Glutamatergic neuron (in vitro differentiated cells): ENCODE measurements at regions not wholly inside any gene's neighbourhood (a gene's known extent, or its start where the extent isn't known, plus 50 kb on each side); places are given as distances from the start of the nearest gene placed in this dataset.

Experiments
- DNase-seq: peaks from one replicate; pipeline ENCODE4 v3.0.0; 2022
- H3K27ac Mint-ChIP-seq: one replicate; pipeline ENCODE4 v1.8.0; 2020; ENCODE audit warnings: mild to moderate bottlenecking, mixed read lengths, inconsistent platforms; ENCODE audit not compliant: unreplicated experiment
- H3K27me3 Mint-ChIP-seq: one replicate; pipeline ENCODE4 v1.8.0; 2020; ENCODE audit warnings: mild to moderate bottlenecking, moderate library complexity, mixed read lengths, inconsistent platforms; ENCODE audit not compliant: unreplicated experiment
- H3K36me3 Mint-ChIP-seq: one replicate; pipeline ENCODE4 v1.8.0; 2020; ENCODE audit warnings: mild to moderate bottlenecking, mixed read lengths, inconsistent platforms; ENCODE audit not compliant: unreplicated experiment
- H3K4me1 Mint-ChIP-seq: one replicate; pipeline ENCODE4 v1.8.0; 2020; ENCODE audit warnings: mild to moderate bottlenecking, low read depth, mixed read lengths, inconsistent platforms; ENCODE audit not compliant: unreplicated experiment
- H3K4me3 Mint-ChIP-seq: one replicate; pipeline ENCODE4 v1.8.0; 2020; ENCODE audit warnings: mild to moderate bottlenecking, mixed read lengths, inconsistent platforms; ENCODE audit not compliant: unreplicated experiment
- H3K9me3 Mint-ChIP-seq: one replicate; pipeline ENCODE4 v1.8.0; 2020; ENCODE audit warnings: mild to moderate bottlenecking, moderate library complexity, mixed read lengths, inconsistent platforms; ENCODE audit not compliant: unreplicated experiment
- CTCF ChIP-seq: fragments of 200-600 bp; sonication (generic); IDR thresholded peaks from one replicate; pipeline ENCODE4 v1.5.0; 2021; ENCODE audit not compliant: partially characterized antibody, unreplicated experiment

- peaks cover 23% of the 10 kb centered on the region for H3K4me1 Mint-ChIP-seq
- H3K4me3 Mint-ChIP-seq: no peak overlapping the region
- H3K9me3 Mint-ChIP-seq: peaks cover 5% of the 10 kb centered on the region
- TF ChIP-seq CTCF: no peak
- H3K27ac Mint-ChIP-seq: no peak overlapping the region
- no peak for DNase-seq
- H3K27me3 Mint-ChIP-seq: no peaks in the 10 kb centered on the region
- H3K36me3 Mint-ChIP-seq: peaks cover 5% of the 10 kb centered on the region
These were observed 102.7 kb upstream of the SLC22A23 start for GRCh38 chr6:3559561-3559960.

DNA sequence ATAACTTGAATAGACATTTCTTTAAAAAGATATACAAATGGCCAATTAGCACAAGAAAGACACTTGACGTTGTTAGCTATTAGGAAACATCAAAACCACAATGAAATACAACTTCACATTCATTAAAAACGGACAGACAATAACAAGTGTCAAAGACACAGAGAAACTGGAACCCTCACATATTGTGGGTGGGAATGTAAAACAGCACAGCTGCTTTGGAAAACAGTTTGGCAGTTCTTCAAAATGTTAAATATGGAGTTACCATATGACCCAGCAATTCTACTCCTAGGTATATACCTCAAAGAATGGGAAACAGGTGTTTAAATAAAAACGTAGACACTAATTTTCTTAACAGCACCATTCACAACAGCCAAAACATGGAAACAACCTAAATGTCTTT is 100.5 kb upstream of the SLC22A23 start:
- Mint-ChIP-seq H3K27ac (no peak overlapping the region), H3K27me3 (no peaks in the 10 kb centered on the region), H3K4me3 (no peak overlapping the region), H3K9me3 (peaks cover under 1% of the 10 kb centered on the region), H3K36me3 (peaks cover 6% of the 10 kb centered on the region), H3K4me1 (peaks cover 17% of the 10 kb centered on the region)
- TF ChIP-seq CTCF: no peak
- no peak for DNase-seq

GRCh38 chr6:3553254-3553653 is 96.4 kb upstream of the SLC22A23 start:
- peaks cover 3% of the 10 kb centered on the region for H3K9me3 Mint-ChIP-seq
- H3K4me1 Mint-ChIP-seq: no peaks in the 10 kb centered on the region
- no peak overlapping the region for H3K4me3 Mint-ChIP-seq
- H3K36me3 Mint-ChIP-seq: peaks cover 25% of the 10 kb centered on the region
- no peak for DNase-seq
- H3K27ac Mint-ChIP-seq: no peak overlapping the region
- TF ChIP-seq CTCF: no peak
- no peaks in the 10 kb centered on the region for H3K27me3 Mint-ChIP-seq

- Mint-ChIP-seq H3K4me1 (no peaks in the 10 kb centered on the region), H3K9me3 (peaks cover 5% of the 10 kb centered on the region), H3K4me3 (no peak overlapping the region), H3K27ac (no peak overlapping the region), H3K36me3 (peaks cover 25% of the 10 kb centered on the region), H3K27me3 (no peaks in the 10 kb centered on the region)
- TF ChIP-seq CTCF: no peak
- no peak for DNase-seq
These were observed 95.1 kb upstream of the SLC22A23 start for GRCh38 chr6:3551716-3552511.

DNA sequence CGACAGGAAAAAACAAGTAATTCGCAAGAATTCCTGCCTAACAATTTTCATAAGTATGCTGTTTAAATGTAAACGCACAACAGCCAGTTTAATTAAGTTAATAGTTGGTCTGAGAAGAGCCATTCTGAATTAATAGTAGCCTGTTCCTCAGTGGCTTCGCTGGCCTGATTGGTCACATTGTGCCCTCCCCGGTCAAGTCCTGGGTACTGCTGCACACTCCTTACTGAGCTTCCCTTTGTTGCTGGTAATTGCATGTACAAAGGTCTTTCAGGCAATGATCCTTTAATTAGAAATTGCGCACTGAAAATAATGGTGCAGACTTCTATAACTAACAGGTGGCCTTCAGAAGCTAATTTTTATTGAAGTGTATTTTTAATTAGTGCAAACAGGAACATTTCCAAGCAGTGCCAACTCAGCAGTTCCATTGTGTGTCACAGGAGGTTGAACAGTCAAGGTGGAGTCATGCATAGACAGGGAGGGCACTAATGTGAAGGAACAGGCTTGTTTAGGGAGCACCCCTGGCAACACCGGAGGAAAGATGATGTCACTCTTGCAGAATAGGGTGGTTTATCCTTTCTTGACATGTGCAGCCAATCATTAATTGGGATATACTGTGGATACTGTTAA is 92.6 kb upstream of the SLC22A23 start:
- Mint-ChIP-seq H3K36me3 (peaks cover 25% of the 10 kb centered on the region), H3K27me3 (no peaks in the 10 kb centered on the region), H3K4me3 (no peak overlapping the region), H3K4me1 (no peaks in the 10 kb centered on the region), H3K9me3 (peaks cover 5% of the 10 kb centered on the region), H3K27ac (no peak overlapping the region)
- DNase-seq: no peak
- no peak for TF ChIP-seq CTCF
